K562 (cell line): ENCODE measurements at regions not wholly inside any gene's neighbourhood (a gene's known extent, or its start where the extent isn't known, plus 50 kb on each side); places are given as distances from the start of the nearest gene placed in this dataset.

Experiments used
- ATAC-seq: fragments of 200-7000 bp; cut with Tn5 transposase; 3 replicates; pipeline ENCODE4 v1.9.1; 2020; ENCODE audit warnings: moderate library complexity
- BruUV-seq: library from RNA; stranded (reverse); fragments of 400-500 nt; replicated peaks from 2 replicates; lab custom pipeline; 2021; lab: Mats Ljungman, UMichigan
- CTCF ChIA-PET: fragments of 300-600 bp; formaldehyde crosslinking; extraction: SDS; loops from one replicate; lab custom pipeline; 2021; ENCODE audit warnings: low intra/inter-chr PET ratio; lab: Yijun Ruan, JAX
- POLR2A ChIA-PET: fragments of 300-600, 350-650 bp; sonication (Branson Sonifier 250); formaldehyde crosslinking; extraction: SDS; loops from one replicate; lab custom pipeline; 2021; ENCODE audit warnings: antibody characterized with exemption, inconsistent platforms; lab: Yijun Ruan, JAX
- DNase-seq, 4 experiments: peaks; one replicate each; pipeline versions ENCODE4 v3.0.0 to v3.0.0-alpha.2; 2011 to 2018; ENCODE audit warnings: low spot score in 3 of 4, mixed read lengths in 3 of 4; ENCODE audit errors: extremely low read depth in 1 of 4
- FAIRE-seq: peaks from 2 replicates; lab custom pipeline; 2011; peaks lifted over from hg19 to GRCh38; lab: Jason Lieb, UNC
- H2AFZ ChIP-seq: 2 replicates; pipeline ENCODE4 v1.6.0; 2011; ENCODE audit warnings: low read depth, low read length, control low read depth, inconsistent platforms
- H3K27ac ChIP-seq: fragments of 200-600 bp; 3 replicates; pipeline ENCODE4 v1.8.0; 2011; ENCODE audit warnings: low read depth, mild to moderate bottlenecking, control low read depth, inconsistent platforms, low read length, moderate library complexity, mixed read lengths; ENCODE audit errors: extremely low read depth
- H3K27me3 ChIP-seq, 2 experiments: fragments of 300-600 bp in 1 of 2; 2 replicates in 1 of 2; 3 replicates in 1 of 2; pipeline versions ENCODE4 v1.6.0 to v1.8.0; 2011; ENCODE audit warnings: inconsistent platforms in 2 of 2, low read length in 2 of 2, mild to moderate bottlenecking in 1 of 2, mixed read lengths in 1 of 2, moderate library complexity in 1 of 2; ENCODE audit not compliant: control insufficient read depth in 2 of 2, insufficient read depth in 2 of 2
- H3K36me3 ChIP-seq: fragments of 300-600 bp; 3 replicates; pipeline ENCODE4 v1.8.0; 2011; ENCODE audit warnings: mild to moderate bottlenecking, low read length, inconsistent platforms; ENCODE audit not compliant: control insufficient read depth, insufficient read depth
- H3K4me1 ChIP-seq, 2 experiments: fragments of 200-600 bp in 1 of 2; replicated peaks in 1 of 2; 2 replicates in 1 of 2; 3 replicates in 1 of 2; pipeline versions ENCODE4 v1.5.1 to v1.8.0; 2011; ENCODE audit warnings: inconsistent platforms in 2 of 2, low read length in 2 of 2, mild to moderate bottlenecking in 1 of 2, mixed read lengths in 1 of 2, moderate library complexity in 1 of 2; ENCODE audit not compliant: control insufficient read depth in 2 of 2, insufficient read depth in 2 of 2
- H3K4me2 ChIP-seq: 2 replicates; pipeline ENCODE4 v1.6.1; 2011; ENCODE audit warnings: low read length, control low read depth, inconsistent platforms, mixed read lengths; ENCODE audit not compliant: insufficient read depth
- H3K4me3 ChIP-seq: fragments of 200-600 bp; sonication (generic), shearing (Covaris generic); 2 replicates; pipeline ENCODE4 v1.5.1; 2016; ENCODE audit warnings: control low read depth, inconsistent platforms
- H3K79me2 ChIP-seq: fragments of 200-600 bp; 3 replicates; pipeline ENCODE4 v1.8.0; 2011; ENCODE audit warnings: low read length, inconsistent platforms; ENCODE audit not compliant: control insufficient read depth, insufficient read depth
- H3K9ac ChIP-seq, 2 experiments: 2 replicates each; pipeline versions ENCODE4 v1.6.0 to v1.6.1; 2011; ENCODE audit warnings: low read depth in 2 of 2, low read length in 2 of 2, control low read depth in 1 of 2, inconsistent platforms in 1 of 2, mild to moderate bottlenecking in 1 of 2, mixed read lengths in 1 of 2; ENCODE audit not compliant: insufficient read depth in 1 of 2
- H3K9me1 ChIP-seq: one replicate; pipeline ENCODE4 v1.6.0; 2011; ENCODE audit warnings: inconsistent platforms, mild to moderate bottlenecking, low read length, moderate library complexity; ENCODE audit not compliant: control insufficient read depth, insufficient read depth
- H3K9me3 ChIP-seq: replicated peaks from 2 replicates; pipeline ENCODE4 v1.5.1; 2011; ENCODE audit warnings: low read depth, low read length, inconsistent platforms; ENCODE audit not compliant: control insufficient read depth, insufficient read depth
- H4K20me1 ChIP-seq: replicated peaks from 2 replicates; pipeline ENCODE4 v1.6.1; 2011; ENCODE audit warnings: low read length, inconsistent platforms, mixed read lengths; ENCODE audit not compliant: control insufficient read depth, insufficient read depth
- BACH1 ChIP-seq: fragments of 200-800 bp; sonication (Bioruptor generic); IDR thresholded peaks from 2 replicates; pipeline ENCODE4 v1.6.1; 2016; ENCODE audit warnings: missing genetic modification characterization, missing compliant biosample characterization
- CBFA2T3 ChIP-seq: fragments of 450-650 bp; IDR thresholded peaks from 2 replicates; pipeline ENCODE4 v1.6.1; 2017
- CHAMP1 ChIP-seq: fragments of 450-650 bp; IDR thresholded peaks from 2 replicates; pipeline ENCODE4 v1.6.1; 2016; ENCODE audit warnings: mild to moderate bottlenecking
- CREB1 ChIP-seq, 2 experiments: sonication (generic) in 1 of 2; formaldehyde crosslinking in 1 of 2; IDR thresholded peaks; 2 replicates each; pipeline versions ENCODE4 v1.6.1 to v1.8.0; 2012 to 2022; ENCODE audit warnings: inconsistent platforms in 1 of 2, mild to moderate bottlenecking in 1 of 2, missing genetic modification reagents in 1 of 2, moderate library complexity in 1 of 2
- DNMT1 ChIP-seq: fragments of 450-650 bp; IDR thresholded peaks from 2 replicates; pipeline ENCODE4 v1.6.1; 2016; ENCODE audit warnings: antibody characterized with exemption, mild to moderate bottlenecking
- E4F1 ChIP-seq: fragments of 250-450 bp; sonication (Bioruptor Pico); IDR thresholded peaks from 2 replicates; pipeline ENCODE4 v1.5.0; 2021; ENCODE audit warnings: mild to moderate bottlenecking, borderline replicate concordance
- NR3C1 ChIP-seq: sonication (generic); formaldehyde crosslinking; IDR thresholded peaks from 2 replicates; pipeline ENCODE4 v1.8.1; 2022; ENCODE audit warnings: missing genetic modification reagents
- RAD51 ChIP-seq: fragments of 450-650 bp; IDR thresholded peaks from 2 replicates; pipeline ENCODE4 v1.7.1; 2016; ENCODE audit warnings: low read depth, mild to moderate bottlenecking, borderline replicate concordance
- RHOXF2B ChIP-seq: fragments of 250-450 bp; sonication (Bioruptor Pico); conservative IDR thresholded peaks from 2 replicates; pipeline ENCODE4 v1.5.1; 2021
- SIRT6 ChIP-seq: IDR thresholded peaks from one replicate; pipeline ENCODE4 v1.6.1; 2012; ENCODE audit warnings: low read depth, mild to moderate bottlenecking, control low read depth, inconsistent platforms, low read length, moderate library complexity
- ZNF23 ChIP-seq: fragments of 250-450 bp; sonication (Bioruptor Pico); IDR thresholded peaks from 2 replicates; pipeline ENCODE4 v1.4.0; 2020; ENCODE audit warnings: mild to moderate bottlenecking
- ZNF274 ChIP-seq: IDR thresholded peaks from 2 replicates; pipeline ENCODE4 v1.6.1; 2011; ENCODE audit warnings: low read depth, mild to moderate bottlenecking, low read length, moderate library complexity, borderline replicate concordance
- ZNF280A ChIP-seq: fragments of 450-650 bp; IDR thresholded peaks from 2 replicates; pipeline ENCODE4 v1.6.1; 2018; ENCODE audit warnings: mild to moderate bottlenecking, low read depth; ENCODE audit not compliant: partially characterized antibody
- ZNF707 ChIP-seq: fragments of 250-450 bp; sonication (Bioruptor Pico); conservative IDR thresholded peaks from 2 replicates; pipeline ENCODE4 v1.8.0; 2022; ENCODE audit warnings: inconsistent platforms, mild to moderate bottlenecking, moderate library complexity
- WGBS: fragments of 100-300 bp; shearing (Covaris generic); methylation state at CpG from one replicate; pipeline ENCODE4 v1.1.6; 2016; ENCODE audit warnings: low coverage, mixed read lengths; ENCODE audit not compliant: insufficient coverage; ENCODE audit errors: missing lambda C conversion rate; 5-methylcytosine and 5-hydroxymethylcytosine counted together
- in situ Hi-C: fragments of 300-500 bp; cut with MboI; formaldehyde crosslinking; loops from 4 replicates; pipeline ENCODE4 v1.15.0; 2018; ENCODE audit warnings: inconsistent platforms, mixed read lengths
- intact Hi-C: fragments of 100-400 bp; cut with micrococcal nuclease; formaldehyde crosslinking; loops from 2 replicates; pipeline ENCODE4 v1.14.2; 2022

- POLR2A ChIA-PET: no interaction called here
- Histone ChIP-seq H3K4me3 (no peak overlapping the region), H3K4me2 (no peak overlapping the region), H3K9ac (no peak overlapping the region; a peak in 1 of 4 replicates), H3K27me3 (peaks cover 0 to 45% of the 10 kb centered on the region in 2 experiments; a peak in 2 of 5 replicates), H4K20me1 (no peaks in the 10 kb centered on the region), H3K4me1 (peaks cover 0 to 36% of the 10 kb centered on the region in 2 experiments; a peak in 3 of 5 replicates), H3K9me1 (no peaks in the 10 kb centered on the region), H3K9me3 (no peaks in the 10 kb centered on the region), H3K79me2 (no peaks in the 10 kb centered on the region), H3K27ac (no peak overlapping the region), H2AFZ (no peak overlapping the region), H3K36me3 (no peaks in the 10 kb centered on the region)
- BruUV-seq: no TSS peak
- 57% methylated on average over 7 of the region's 23 CpGs for WGBS
- FAIRE-seq (no peak), ATAC-seq (no peak), DNase-seq (no peak)
- in situ Hi-C loops (no loop called here), intact Hi-C loops (no loop called here)
- CTCF ChIA-PET: no interaction called here
- TF ChIP-seq CREB1 (IDR thresholded peaks at IDR 0.05) (no peak), CREB1 (CRISPR knock-in tag; IDR thresholded peaks at IDR 0.05) (no peak), RAD51 (no peak), ZNF707 (CRISPR knock-in tag) (no peak), DNMT1 (no peak), CHAMP1 (no peak), RHOXF2B (no peak), BACH1 (tag) (no peak), ZNF274 (no peak), ZNF280A (no peak), SIRT6 (no peak), ZNF23 (CRISPR knock-in tag) (no peak), E4F1 (CRISPR knock-in tag) (no peak), CBFA2T3 (no peak), NR3C1 (CRISPR knock-in tag) (no peak)
Measured at GRCh38 chr10:133010095-133010842, 67.9 kb upstream of the CFAP46 start.
